Colonic mucosa (tissue), 4 donors: ENCODE measurements at regions not wholly inside any gene's neighbourhood (a gene's known extent, or its start where the extent isn't known, plus 50 kb on each side); places are given as distances from the start of the nearest gene placed in this dataset.

Experiments used
- DNase-seq: peaks from one replicate; pipeline ENCODE4 v3.0.0-alpha.2; 2020
- H3K27ac ChIP-seq: fragments of 200-600 bp; one replicate; pipeline ENCODE4 v1.8.0; 2021
- H3K27me3 ChIP-seq: fragments of 200-600 bp; one replicate; pipeline ENCODE4 v1.8.0; 2021
- H3K36me3 ChIP-seq: fragments of 200-600 bp; one replicate; pipeline ENCODE4 v1.8.0; 2021
- H3K4me1 ChIP-seq: fragments of 200-600 bp; one replicate; pipeline ENCODE4 v1.8.0; 2021; ENCODE audit warnings: mild to moderate bottlenecking
- H3K4me3 ChIP-seq: fragments of 200-600 bp; one replicate; pipeline ENCODE4 v1.8.0; 2021
- H3K9ac ChIP-seq, 2 donors: one replicate each; pipeline ENCODE4 v1.7.0; 2013; ENCODE audit warnings: control low read depth in 2 of 2, low read depth in 2 of 2, low read length in 2 of 2
- H3K9me3 ChIP-seq: fragments of 200-600 bp; one replicate; pipeline ENCODE4 v1.8.0; 2021
- intact Hi-C: fragments of 100-400 bp; cut with DNase I; formaldehyde crosslinking; loops from one replicate; pipeline ENCODE4 v1.14.1; 2022
- TF ChIP-seq, protein P1 (sequence below): fragments of 200-600 bp; IDR thresholded peaks from one replicate; pipeline ENCODE4 v1.8.0; 2022; ENCODE audit warnings: antibody characterized with exemption, mild to moderate bottlenecking
- donor health status: healthy.
- donor health status: DM: no; HTN: no; CAD: no.
- donor health status: DM: no; HTN: no; CAD: no.

DNA sequence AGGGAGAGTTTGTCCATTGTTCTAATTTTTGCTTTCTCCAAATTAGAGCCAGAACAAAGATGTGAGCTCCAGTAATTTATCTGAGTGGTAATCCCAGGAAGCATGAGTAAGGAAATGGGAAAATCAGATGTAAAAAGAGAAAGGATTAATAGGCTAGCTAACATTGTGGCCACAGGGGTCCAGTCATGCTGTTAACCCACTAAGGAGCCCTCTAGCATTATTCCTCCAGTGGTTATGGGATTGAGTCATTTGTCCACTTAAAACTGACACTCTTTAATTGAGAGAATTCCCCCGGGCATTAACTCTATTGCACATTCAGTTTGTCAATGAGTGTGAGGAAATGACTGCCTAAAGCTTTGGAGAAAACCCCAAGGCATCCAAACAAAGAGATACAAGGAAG, 700.3 kb upstream of the TYRP1 start:
- Histone ChIP-seq H3K27ac (no peak overlapping the region), H3K36me3 (no peaks in the 10 kb centered on the region), H3K4me3 (no peak overlapping the region), H3K4me1 (no peaks in the 10 kb centered on the region), H3K9me3 (no peaks in the 10 kb centered on the region), H3K9ac (no peak overlapping the region), H3K27me3 (no peaks in the 10 kb centered on the region)
- TF ChIP-seq, protein P1, sequence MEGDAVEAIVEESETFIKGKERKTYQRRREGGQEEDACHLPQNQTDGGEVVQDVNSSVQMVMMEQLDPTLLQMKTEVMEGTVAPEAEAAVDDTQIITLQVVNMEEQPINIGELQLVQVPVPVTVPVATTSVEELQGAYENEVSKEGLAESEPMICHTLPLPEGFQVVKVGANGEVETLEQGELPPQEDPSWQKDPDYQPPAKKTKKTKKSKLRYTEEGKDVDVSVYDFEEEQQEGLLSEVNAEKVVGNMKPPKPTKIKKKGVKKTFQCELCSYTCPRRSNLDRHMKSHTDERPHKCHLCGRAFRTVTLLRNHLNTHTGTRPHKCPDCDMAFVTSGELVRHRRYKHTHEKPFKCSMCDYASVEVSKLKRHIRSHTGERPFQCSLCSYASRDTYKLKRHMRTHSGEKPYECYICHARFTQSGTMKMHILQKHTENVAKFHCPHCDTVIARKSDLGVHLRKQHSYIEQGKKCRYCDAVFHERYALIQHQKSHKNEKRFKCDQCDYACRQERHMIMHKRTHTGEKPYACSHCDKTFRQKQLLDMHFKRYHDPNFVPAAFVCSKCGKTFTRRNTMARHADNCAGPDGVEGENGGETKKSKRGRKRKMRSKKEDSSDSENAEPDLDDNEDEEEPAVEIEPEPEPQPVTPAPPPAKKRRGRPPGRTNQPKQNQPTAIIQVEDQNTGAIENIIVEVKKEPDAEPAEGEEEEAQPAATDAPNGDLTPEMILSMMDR = no peak
- no peak for DNase-seq
- intact Hi-C loops = no loop called here

- Histone ChIP-seq H3K27me3 (no peaks in the 10 kb centered on the region), H3K9me3 (no peaks in the 10 kb centered on the region), H3K27ac (no peak overlapping the region), H3K4me1 (no peaks in the 10 kb centered on the region), H3K4me3 (no peak overlapping the region), H3K9ac (no peak overlapping the region), H3K36me3 (no peaks in the 10 kb centered on the region)
- TF ChIP-seq, protein P1 = no peak
- no peak for DNase-seq
- intact Hi-C loops = no loop called here
Observed at GRCh38 chr9:12014488-12014887, 678.7 kb upstream of the TYRP1 start.

GRCh38 chr9:12054235-12054634, 639.0 kb upstream of the TYRP1 start:
- H3K27ac ChIP-seq = no peak overlapping the region
- TF ChIP-seq, protein P1 = no peak
- no peak overlapping the region for H3K4me3 ChIP-seq
- no peaks in the 10 kb centered on the region for H3K4me1 ChIP-seq
- H3K9me3 ChIP-seq = no peaks in the 10 kb centered on the region
- no peaks in the 10 kb centered on the region for H3K27me3 ChIP-seq
- H3K36me3 ChIP-seq = no peaks in the 10 kb centered on the region
- intact Hi-C loops = no loop called here
- no peak overlapping the region for H3K9ac ChIP-seq
- DNase-seq = no peak

DNA sequence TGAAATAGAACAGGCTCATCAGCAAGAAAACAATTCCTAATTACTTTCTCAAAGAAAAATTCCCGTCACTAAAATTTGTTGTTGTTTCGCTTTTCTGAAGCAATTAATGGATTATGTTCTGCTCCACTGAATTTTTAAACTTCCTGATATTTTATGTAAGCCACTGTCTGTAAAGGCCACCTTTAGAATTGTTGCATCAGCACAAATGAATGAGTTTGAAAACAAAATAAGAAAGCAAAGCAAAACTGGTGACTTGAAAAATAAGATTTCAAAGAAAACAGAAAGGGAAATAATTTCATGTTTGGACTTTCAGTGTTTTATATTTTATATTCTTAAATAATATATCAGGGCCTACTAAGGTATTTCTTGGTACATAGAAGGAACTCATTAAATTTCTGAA, 636.3 kb upstream of the TYRP1 start:
- Histone ChIP-seq H3K4me3 (no peak overlapping the region), H3K9me3 (no peaks in the 10 kb centered on the region), H3K36me3 (no peaks in the 10 kb centered on the region), H3K27ac (no peak overlapping the region), H3K9ac (no peak overlapping the region), H3K4me1 (no peaks in the 10 kb centered on the region), H3K27me3 (no peaks in the 10 kb centered on the region)
- intact Hi-C loops = no loop called here
- TF ChIP-seq, protein P1 = no peak
- no peak for DNase-seq

DNA sequence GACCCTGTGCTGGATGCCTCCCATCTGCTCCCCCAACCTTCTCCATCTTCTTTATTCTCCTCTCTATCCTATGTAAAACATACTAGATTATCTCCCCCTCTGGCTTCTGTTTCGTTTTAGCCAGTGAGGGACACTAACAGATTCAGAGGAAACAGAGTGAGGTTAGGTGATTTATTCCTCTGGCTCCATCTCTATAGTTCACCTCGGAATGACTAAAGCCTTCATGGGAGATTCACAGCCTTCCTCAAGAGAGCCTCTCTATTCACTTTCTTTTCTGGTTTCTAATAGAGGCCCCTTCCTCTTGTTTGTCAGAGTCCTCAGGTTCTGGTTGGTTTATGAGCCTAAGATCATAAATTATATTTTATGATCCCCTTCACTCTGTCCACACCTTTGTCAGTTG, 633.1 kb upstream of the TYRP1 start:
- H3K27ac ChIP-seq = no peak overlapping the region
- no peak overlapping the region for H3K9ac ChIP-seq
- H3K4me1 ChIP-seq = no peaks in the 10 kb centered on the region
- no peak overlapping the region for H3K4me3 ChIP-seq
- H3K27me3 ChIP-seq = no peaks in the 10 kb centered on the region
- no peaks in the 10 kb centered on the region for H3K36me3 ChIP-seq
- H3K9me3 ChIP-seq = no peaks in the 10 kb centered on the region
- TF ChIP-seq, protein P1 = no peak
- intact Hi-C loops = no loop called here
- DNase-seq = no peak

DNA sequence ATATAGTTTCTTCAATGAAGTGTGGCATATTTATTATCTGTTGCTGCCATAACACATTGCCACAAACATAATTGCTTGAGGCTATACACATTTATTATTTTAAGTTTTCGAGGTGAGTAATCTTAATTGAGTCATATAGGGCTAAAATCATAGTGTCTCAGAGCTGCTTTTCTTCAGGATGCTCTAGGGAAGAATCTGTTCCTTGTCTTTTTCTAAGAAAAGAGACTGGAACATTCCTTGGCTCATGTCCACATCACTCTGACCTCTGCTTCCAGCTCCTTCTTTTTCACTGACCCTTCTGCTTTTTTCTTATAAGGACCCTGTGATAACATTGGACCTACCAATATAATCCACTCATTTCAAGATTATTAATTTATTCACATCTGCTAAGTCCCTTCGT, 632.4 kb upstream of the TYRP1 start:
- no peak overlapping the region for H3K4me3 ChIP-seq
- H3K4me1 ChIP-seq = no peaks in the 10 kb centered on the region
- intact Hi-C loops = no loop called here
- H3K9me3 ChIP-seq = no peaks in the 10 kb centered on the region
- no peak overlapping the region for H3K9ac ChIP-seq
- no peak for DNase-seq
- TF ChIP-seq, protein P1 = no peak
- H3K36me3 ChIP-seq = no peaks in the 10 kb centered on the region
- H3K27ac ChIP-seq = no peak overlapping the region
- H3K27me3 ChIP-seq = no peaks in the 10 kb centered on the region
